ENCODE measurements at regions not wholly inside any gene's neighbourhood (a gene's known extent, or its start where the extent isn't known, plus 50 kb on each side); places are given as distances from the start of the nearest gene placed in this dataset.
"Not testable (repeated sequence)": the region's sequence is repeated elsewhere in the genome, so short reads cannot be mapped to it uniquely, and the experiment has no call there.

GRCh38 chrX:78822157-78822690 is 74.7 kb downstream of the LPAR4 start:
- no peak for DNase-seq (ENCODE audit: low spot score)

GRCh38 chrX:78831523-78831922 is 84.0 kb downstream of the LPAR4 start:
- DNase-seq (ENCODE audit: low spot score): no peak

- DNase-seq (ENCODE audit: low spot score): no peak
Observed at GRCh38 chrX:78838709-78839108, 91.2 kb downstream of the LPAR4 start.

- DNase-seq (ENCODE audit: low spot score): no peak
Observed at GRCh38 chrX:78839711-78840110, 92.2 kb downstream of the LPAR4 start.

GRCh38 chrX:78844218-78844617 is 96.7 kb downstream of the LPAR4 start:
- DNase-seq (ENCODE audit: low spot score): not testable (repeated sequence)

GRCh38 chrX:78881248-78881647 is 63.9 kb upstream of the P2RY10 start:
- not testable (repeated sequence) for DNase-seq (ENCODE audit: low spot score)

- DNase-seq (ENCODE audit: low spot score): peak; percentile 33
Observed at GRCh38 chrX:78886550-78886949, 58.6 kb upstream of the P2RY10 start.

Measured in GM03348 (cell line).